ENCODE measurements at regions not wholly inside any gene's neighbourhood (a gene's known extent, or its start where the extent isn't known, plus 50 kb on each side); places are given as distances from the start of the nearest gene placed in this dataset.
"Not testable (repeated sequence)": the region's sequence is repeated elsewhere in the genome, so short reads cannot be mapped to it uniquely, and the experiment has no call there.

DNA sequence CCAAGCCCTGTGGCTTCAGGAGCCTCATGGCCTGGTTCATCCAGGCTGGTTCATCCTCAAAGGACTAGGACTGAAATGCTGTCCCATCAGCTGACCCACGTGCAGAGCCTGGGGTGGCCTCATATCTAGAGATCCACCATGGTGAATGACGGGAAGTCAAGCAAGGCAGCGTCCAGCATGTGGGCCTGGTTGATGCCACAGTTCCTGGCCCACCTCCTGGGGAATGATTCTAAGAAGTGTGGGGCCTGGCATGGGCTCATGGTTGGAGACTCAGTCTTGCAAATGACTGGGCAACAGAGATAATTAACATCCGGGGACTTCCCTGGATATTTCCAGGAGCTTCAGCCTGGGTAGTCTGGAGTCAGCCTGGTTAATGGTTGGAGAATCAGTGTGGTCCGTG is 302.4 kb upstream of the SFSWAP start:
- ATAC-seq (no peak), DNase-seq (no peak)
- intact Hi-C loops (cut with micrococcal nuclease), result no loop called here

GRCh38 chr12:131409211-131409610 is 301.7 kb upstream of the SFSWAP start:
- intact Hi-C loops (cut with micrococcal nuclease), result no loop called here
- DNase-seq (no peak), ATAC-seq (no peak)

- DNase-seq; intact Hi-C loops (cut with micrococcal nuclease); ATAC-seq: not testable (repeated sequence)
These were observed 299.1 kb upstream of the SFSWAP start for GRCh38 chr12:131411827-131412226.

DNA sequence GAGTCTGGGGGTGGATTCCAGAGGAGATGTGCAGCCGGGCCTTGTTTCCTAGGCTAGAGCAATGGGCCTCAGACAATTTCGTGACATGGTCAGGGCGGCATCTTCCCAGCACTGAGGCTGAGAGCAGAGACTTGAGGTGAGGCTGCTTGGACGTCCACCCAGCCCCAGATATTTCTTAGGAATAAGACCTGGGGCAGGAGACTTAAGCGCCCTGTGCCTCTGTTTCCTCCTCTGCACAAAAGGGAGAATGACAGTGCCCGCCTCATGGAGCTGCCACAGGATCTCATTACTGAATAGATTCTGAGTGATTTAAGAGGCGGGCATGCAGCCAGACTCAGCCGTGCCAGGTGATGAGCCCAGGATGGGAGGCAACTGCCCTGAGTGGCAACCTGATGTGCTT is 297.9 kb upstream of the SFSWAP start:
- ATAC-seq (no peak), DNase-seq (no peak)
- intact Hi-C loops (cut with micrococcal nuclease), result no loop called here

GRCh38 chr12:131413471-131413870 is 297.4 kb upstream of the SFSWAP start:
- intact Hi-C loops (cut with micrococcal nuclease), result no loop called here
- ATAC-seq (no peak), DNase-seq (no peak)

DNA sequence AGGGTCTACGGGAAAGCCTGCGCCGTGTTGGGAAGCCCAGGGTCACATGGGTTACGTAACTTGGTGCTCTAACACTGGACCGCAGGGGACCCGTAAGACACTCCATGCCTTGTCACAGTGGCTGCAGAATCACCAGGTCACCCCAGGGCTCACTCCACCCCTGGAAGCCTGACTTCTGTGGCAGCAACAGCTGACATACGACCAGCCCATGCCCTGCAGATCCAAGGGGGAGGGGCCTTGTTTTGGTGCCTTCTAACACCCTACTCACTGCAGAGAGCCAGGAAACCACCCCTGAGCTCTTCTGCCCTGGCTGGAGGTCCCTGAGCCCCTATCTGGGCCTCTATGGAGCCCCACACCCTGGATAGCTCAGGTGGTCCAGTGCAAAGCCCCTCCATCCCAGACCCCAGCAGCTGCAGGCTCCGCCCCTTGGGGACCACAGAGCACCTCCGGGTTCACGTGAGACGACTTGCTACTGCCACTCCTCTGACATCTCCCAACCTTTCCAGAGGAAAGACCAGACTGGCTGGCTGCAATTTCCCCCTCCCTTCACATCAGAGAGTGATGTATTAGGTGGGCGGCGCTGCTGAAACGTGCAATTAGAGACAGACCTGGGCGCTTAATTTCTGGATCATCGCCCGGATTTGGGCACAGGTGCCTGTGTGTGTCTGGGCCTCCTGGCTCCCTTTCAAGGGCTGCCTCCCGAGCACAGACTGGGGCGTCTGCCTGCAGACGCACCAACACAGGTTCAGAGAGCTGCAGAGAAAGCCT is 296.6 kb upstream of the SFSWAP start:
- DNase-seq; intact Hi-C loops (cut with micrococcal nuclease); ATAC-seq: not testable (repeated sequence)

GRCh38 chr12:131415781-131416180 is 295.1 kb upstream of the SFSWAP start:
- ATAC-seq, result no peak
- no peak for DNase-seq

DNA sequence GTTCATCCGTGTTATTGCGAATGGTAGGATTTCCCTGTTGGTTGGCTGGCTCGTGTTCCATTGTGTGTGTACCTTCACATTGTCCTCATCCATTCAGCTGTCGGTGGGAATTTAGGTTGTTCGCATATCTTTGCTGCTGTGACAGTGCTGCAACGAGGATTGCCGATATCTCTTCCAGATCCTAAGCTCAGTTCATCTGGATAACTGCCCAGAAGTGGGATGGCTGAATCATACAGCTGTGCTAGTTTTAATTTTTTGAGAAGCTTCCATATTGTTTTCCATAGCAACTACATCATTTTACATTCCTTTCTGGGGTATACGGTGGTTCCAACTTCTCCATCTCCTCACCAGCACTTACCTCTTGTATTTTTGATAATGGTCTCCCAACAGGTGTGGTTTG is 292.8 kb upstream of the SFSWAP start:
- intact Hi-C loops (cut with micrococcal nuclease), result no loop called here
- DNase-seq (no peak), ATAC-seq (no peak)

More at GRCh38 chr12:131415781-131416180, 295.1 kb upstream of the SFSWAP start:
- intact Hi-C loops (cut with micrococcal nuclease), result no loop called here

DNA sequence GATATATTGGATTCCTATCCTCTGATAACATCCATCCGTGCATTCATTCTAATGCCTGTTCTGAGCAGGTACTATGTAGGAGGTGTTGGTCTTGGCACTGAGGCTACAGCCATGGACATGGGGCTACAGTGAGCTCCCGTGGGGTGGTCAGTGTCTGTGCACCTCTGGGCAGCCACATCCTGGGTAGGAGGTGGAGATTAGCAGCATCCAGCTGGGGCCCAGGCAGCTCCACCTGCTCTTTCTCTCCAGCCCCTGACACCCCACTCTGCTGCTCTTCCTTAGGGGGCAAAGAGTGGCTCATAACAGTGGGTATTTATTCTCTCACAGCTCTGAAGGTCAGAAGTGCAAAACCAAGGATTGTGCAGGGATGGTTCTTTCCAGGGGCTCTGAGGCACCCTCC is 292.0 kb upstream of the SFSWAP start:
- no peak for ATAC-seq
- intact Hi-C loops (cut with micrococcal nuclease), result no loop called here
- no peak for DNase-seq

GRCh38 chr12:131420867-131421447 is 289.9 kb upstream of the SFSWAP start:
- DNase-seq (no peak), ATAC-seq (no peak)
- intact Hi-C loops (cut with micrococcal nuclease), result no loop called here

GRCh38 chr12:131421509-131422186 is 289.2 kb upstream of the SFSWAP start:
- intact Hi-C loops (cut with micrococcal nuclease), result no loop called here
- no peak for DNase-seq

DNA sequence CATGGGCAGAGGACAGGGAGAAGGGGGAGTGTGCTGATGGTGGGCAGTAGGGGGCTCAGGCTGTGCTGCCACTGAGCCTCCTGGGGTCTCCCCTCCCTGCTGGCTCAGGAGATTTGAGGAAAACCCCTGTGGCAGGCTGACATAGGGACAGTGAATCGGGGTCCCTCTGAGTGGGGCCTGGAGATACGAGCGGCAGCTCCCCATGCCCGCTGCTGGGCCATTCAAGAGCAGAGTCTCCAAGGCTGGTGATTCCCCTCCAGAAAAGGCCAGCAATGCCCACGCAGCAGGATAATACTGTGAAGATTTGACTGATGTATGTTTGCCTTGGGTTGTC is 288.7 kb upstream of the SFSWAP start:
- DNase-seq (no peak), ATAC-seq (no peak)
- intact Hi-C loops (cut with micrococcal nuclease), result no loop called here

More at GRCh38 chr12:131421509-131422186, 289.2 kb upstream of the SFSWAP start:
- no peak for ATAC-seq

- intact Hi-C loops (cut with micrococcal nuclease), result no loop called here
- DNase-seq (no peak), ATAC-seq (no peak)
These were observed 288.1 kb upstream of the SFSWAP start for GRCh38 chr12:131422744-131423143.

GRCh38 chr12:131424270-131424669 is 286.6 kb upstream of the SFSWAP start:
- no peak for ATAC-seq
- no peak for DNase-seq
- intact Hi-C loops (cut with micrococcal nuclease), result no loop called here

- intact Hi-C loops (cut with micrococcal nuclease), result no loop called here
- DNase-seq, result no peak
These were observed 285.5 kb upstream of the SFSWAP start for GRCh38 chr12:131425112-131426075.

DNA sequence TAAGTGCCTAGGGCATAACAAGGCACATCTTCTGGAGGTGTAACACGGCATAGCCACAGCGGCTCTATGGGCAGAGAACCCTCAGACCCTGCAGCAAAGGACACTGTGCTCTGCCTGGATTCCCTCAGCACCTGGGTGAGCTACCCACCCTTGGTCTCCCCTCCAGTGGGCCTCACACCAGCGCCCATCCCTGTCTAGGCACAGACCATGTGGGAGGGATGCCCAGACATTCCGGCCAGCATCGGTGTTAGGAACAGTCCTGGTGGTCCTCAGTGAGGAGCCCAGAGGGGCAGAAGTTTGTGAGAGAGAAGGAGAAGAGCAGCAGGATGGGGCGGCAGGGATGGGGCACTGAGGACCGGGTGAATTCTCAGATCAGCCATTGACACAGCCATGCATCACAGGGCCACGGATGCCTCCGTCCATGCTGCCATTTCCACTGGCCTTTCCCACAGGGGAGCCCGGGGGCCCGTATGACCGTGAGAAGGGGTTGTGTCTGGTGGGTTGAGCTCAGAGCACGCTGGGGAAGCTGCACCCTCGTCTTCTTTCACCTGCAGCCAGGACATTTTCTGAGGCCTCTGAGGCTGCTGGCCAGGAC is 282.7 kb upstream of the SFSWAP start:
- DNase-seq (no peak), ATAC-seq (no peak)
- intact Hi-C loops (cut with micrococcal nuclease), result no loop called here

More at GRCh38 chr12:131425112-131426075, 285.5 kb upstream of the SFSWAP start:
- no peak for ATAC-seq

DNA sequence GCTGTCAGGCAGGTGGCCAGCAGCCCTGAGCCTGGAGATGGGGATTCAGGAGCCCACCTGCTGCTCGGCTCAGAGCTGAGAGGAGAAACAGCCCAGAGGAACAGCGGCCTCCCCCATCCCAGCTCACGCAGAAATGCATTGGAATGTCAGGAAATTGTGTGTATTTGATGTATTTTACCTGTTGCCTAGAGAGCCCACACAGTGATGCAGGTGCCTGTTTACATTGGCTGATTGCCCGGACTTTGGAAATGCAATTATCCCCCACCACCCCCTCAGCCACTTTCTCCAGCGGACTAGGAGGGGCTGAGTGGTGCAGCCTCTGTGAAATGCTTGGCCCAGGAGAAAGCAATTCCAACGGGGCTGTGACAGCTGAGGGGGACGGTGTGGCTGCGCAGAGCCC is 281.7 kb upstream of the SFSWAP start:
- intact Hi-C loops (cut with micrococcal nuclease); ATAC-seq; DNase-seq: not testable (repeated sequence)

- DNase-seq; ATAC-seq; intact Hi-C loops (cut with micrococcal nuclease): not testable (repeated sequence)
These were observed 281.2 kb upstream of the SFSWAP start for GRCh38 chr12:131429697-131430096.

GRCh38 chr12:131430158-131430742 is 280.6 kb upstream of the SFSWAP start:
- ATAC-seq (no peak), DNase-seq (no peak)
- intact Hi-C loops (cut with micrococcal nuclease), result no loop called here

Measured in left ventricle myocardium superior (tissue), 1 donor.